ENCODE measurements at regions not wholly inside any gene's neighbourhood (a gene's known extent, or its start where the extent isn't known, plus 50 kb on each side); places are given as distances from the start of the nearest gene placed in this dataset.

DNA sequence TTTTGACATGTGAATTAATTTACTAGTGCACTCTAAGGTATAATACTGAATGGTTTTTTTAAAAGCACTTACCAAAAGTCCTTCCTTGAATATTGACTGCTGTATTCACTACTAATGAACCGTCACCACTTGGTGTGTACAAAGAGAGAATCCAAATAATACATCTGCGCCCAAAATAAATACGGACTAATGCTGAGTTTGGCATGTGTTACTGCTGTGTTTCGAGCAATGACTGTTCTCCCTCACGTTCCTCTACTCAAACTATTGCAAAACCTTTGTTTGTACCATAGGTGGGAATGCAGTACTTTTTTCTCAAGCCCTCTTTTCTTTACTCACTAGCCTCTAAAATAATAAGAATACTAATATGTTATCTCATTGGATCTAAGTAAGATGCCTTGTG, 305.5 kb downstream of the QKI start:
- no peak for DNase-seq (ENCODE audit: low spot score)

DNA sequence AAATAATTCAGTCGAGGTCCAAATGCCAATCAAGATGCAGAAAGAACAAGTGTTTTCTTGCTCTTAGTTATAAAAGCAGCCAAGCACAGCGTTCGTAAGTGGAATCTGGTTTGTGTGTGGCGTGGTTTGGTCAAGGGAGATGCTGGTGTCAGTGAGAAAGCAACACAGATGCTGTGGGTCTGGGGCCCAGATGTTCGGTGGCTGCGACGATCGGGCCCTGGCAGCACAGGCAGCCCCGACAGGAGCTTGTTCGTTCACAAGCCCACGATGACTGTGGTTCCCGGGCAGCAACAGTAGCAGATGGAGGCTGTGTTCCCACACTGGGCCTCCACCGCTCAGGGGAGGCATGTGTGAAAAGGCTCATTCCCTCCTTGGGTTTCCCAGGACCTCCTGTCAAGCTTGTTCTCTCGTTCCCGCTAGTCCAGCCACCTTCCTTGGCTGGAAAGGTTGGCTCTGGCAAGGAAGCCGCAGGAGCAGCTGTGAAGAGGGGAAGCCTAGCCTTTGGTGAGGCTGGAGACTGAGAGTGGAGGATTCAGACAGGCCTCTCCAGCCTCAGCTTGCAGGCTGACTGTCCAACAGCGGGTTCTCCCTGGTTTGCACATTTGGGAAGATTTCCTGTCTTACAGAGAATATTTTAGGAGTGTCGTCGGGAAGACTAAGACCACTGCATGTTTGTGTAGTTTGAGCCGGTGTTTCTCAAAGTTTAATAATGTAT, 304.7 kb downstream of the QKI start:
- TF ChIP-seq, protein P1, sequence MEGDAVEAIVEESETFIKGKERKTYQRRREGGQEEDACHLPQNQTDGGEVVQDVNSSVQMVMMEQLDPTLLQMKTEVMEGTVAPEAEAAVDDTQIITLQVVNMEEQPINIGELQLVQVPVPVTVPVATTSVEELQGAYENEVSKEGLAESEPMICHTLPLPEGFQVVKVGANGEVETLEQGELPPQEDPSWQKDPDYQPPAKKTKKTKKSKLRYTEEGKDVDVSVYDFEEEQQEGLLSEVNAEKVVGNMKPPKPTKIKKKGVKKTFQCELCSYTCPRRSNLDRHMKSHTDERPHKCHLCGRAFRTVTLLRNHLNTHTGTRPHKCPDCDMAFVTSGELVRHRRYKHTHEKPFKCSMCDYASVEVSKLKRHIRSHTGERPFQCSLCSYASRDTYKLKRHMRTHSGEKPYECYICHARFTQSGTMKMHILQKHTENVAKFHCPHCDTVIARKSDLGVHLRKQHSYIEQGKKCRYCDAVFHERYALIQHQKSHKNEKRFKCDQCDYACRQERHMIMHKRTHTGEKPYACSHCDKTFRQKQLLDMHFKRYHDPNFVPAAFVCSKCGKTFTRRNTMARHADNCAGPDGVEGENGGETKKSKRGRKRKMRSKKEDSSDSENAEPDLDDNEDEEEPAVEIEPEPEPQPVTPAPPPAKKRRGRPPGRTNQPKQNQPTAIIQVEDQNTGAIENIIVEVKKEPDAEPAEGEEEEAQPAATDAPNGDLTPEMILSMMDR (IDR thresholded peaks at IDR 0.05; ENCODE audit: extremely low read depth, missing control alignments), result no peak
- no peak for DNase-seq (ENCODE audit: low spot score)

More for the DNA sequence above, 305.5 kb downstream of the QKI start:
- TF ChIP-seq, protein P1 (IDR thresholded peaks at IDR 0.05; ENCODE audit: extremely low read depth, missing control alignments), result no peak

DNA sequence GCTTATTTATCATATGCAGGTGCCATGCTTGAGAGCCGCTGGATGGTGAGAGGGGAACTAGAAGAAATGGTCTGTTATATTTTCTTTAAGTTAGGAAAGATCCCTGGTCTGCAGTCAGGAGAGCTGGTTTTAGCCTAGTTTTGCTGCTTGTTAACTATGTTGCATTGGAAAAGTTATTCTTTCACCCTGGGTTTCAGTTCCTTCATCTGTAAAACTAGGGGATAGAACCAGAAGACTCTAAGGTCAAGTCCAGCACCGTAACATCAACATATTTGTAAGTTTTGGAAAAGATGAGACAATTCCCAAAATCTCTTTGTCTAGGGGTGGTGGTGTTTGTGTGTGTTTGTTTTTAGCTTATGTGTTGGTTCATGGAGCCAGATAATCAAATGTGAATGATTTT, 304.0 kb downstream of the QKI start:
- TF ChIP-seq, protein P1 (IDR thresholded peaks at IDR 0.05; ENCODE audit: extremely low read depth, missing control alignments), result no peak
- no peak for DNase-seq (ENCODE audit: low spot score)

DNA sequence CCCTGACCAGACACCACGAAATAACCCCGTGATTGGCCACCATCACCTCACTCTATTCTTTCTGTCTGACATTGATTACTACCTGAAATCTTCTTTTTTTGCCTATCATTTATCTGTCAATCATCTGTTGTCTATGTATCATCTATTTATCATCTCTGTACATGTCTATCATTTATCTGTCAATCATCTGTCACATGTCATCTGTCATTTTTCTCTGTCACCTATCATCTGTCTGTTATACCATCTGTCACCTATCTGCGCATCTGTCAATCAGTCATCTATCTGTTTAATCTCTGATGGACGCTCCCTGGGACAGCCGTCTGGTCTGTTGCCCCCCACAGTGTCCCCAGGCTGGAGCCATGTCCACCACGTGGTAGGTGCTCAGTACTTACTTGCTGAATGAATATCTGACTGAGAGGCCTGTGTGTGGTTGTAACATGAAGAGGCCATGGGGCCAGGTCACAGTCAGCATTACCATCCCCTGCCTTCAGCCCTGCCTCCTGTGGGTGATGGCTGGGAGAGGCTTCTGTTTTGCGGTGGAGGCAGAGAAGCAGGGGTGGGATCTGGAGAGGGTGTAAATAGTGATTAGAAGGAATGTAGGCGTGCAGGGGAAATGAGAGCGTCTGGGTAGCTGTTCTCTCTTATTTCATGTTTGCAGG, 302.7 kb downstream of the QKI start:
- no peak for DNase-seq (ENCODE audit: low spot score)
- TF ChIP-seq, protein P1 (IDR thresholded peaks at IDR 0.05; ENCODE audit: extremely low read depth, missing control alignments), result no peak

DNA sequence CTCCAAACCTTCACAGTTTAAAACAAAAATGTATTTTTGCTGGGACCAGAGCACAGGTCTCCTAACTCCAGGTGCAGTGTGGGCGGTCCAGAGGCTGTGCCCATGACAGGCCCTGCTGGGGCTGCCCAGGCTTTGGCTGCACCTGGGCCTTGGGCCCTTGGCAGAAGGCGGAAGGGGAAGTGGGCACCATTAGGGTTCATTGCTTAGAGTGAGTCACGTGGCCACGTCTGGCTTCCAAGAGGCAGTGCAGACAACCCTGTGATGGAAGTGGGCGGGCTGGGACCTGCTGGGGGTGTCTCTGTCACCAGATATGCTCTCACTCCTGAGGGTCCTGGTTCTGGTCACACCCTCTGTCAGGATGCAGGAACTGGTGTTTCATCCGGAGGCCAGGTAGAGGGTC, 302.2 kb downstream of the QKI start:
- no peak for DNase-seq (ENCODE audit: low spot score)
- TF ChIP-seq, protein P1 (IDR thresholded peaks at IDR 0.05; ENCODE audit: extremely low read depth, missing control alignments), result no peak

DNA sequence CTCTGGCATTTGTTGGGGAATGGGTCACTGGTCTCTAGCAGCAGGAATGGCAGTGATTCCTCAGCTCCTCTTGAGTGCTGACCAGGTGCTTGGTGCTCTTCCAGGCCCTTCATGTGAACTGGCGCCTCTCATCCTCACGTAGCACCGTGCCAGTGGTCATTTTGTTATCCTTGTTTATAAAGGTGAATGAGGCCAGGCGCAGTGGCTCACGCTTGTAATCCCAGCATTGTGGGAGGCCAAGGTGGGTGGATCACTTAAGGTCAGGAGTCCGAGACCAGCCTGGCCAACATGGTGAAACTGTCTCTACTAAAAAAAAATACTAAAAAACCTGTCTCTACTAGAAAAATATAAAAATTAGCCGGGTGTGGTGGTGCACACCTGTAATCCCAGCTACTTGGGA, 301.3 kb downstream of the QKI start:
- DNase-seq (ENCODE audit: low spot score), result no peak
- TF ChIP-seq, protein P1 (IDR thresholded peaks at IDR 0.05; ENCODE audit: extremely low read depth, missing control alignments), result no peak

DNA sequence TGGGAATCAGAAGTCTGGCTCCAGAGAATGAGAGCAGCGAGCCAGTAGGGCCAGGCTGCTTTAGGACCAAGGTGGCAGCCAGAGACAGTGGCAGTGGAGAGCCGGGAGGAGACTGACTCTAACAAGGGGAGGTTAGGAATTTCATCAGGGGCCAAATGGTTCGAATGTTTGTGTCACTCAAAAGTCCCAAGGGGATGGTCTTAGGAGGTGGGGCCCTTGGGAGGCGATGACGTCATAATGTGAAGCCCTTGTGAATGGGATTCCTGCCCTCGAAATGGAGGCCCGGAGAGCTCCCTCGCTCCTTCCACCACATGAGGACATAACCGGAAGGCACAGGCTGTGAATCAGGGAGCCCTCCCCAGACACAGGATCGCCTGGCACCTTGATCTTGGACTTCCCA, 299.7 kb downstream of the QKI start:
- TF ChIP-seq, protein P1 (IDR thresholded peaks at IDR 0.05; ENCODE audit: extremely low read depth, missing control alignments), result no peak
- no peak for DNase-seq (ENCODE audit: low spot score)

All from GM20000 (cell line).